ENCODE measurements at regions not wholly inside any gene's neighbourhood (a gene's known extent, or its start where the extent isn't known, plus 50 kb on each side); places are given as distances from the start of the nearest gene placed in this dataset.

DNA sequence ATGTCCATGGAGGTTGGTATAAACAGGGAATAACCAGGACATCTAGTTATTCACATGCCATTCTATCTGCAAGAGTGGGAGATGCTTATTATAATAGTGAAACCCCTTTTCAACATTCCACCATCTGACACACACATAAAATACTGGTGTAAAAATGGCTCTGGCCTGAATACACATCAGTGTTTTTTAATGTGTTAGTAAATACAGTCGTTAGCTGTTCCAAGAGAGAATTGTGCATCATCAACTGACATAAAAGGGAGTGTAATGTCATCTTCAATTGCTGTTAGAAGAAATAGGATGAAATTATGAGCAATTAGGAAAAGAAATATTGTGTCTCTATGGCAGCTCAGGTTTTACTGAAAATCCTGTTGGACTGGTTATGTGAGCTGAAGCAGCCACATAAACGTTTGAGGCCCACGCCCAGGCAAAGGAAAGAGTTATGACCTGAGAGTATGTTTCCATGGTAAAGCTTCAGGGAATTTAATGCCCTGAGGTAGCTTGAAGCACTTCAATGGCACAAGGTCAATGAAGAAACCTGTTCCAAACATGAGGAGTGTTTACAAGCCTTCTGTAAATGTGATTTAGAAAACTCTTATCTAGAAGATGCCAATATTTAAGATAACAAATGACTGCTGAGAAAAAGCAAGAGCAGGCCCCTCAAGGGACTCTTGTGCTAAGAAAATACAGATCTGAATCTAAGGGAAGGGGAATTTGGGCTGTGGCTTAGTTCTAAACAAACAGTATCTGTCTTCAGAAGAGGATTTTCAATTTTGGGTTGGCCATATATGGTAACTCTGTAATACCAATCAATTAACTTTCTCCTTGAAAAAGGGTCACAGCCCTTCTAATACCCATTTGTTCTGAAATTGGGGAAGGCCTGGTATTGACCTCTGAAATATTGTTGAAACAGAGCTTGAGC, 384.3 kb downstream of the SEC16B start:
- Mint-ChIP-seq H3K36me3 (ENCODE audit: low read depth) (no peaks in the 10 kb centered on the region), H3K9me3 (no peaks in the 10 kb centered on the region), H3K4me3 (no peak overlapping the region), H3K27me3 (no peaks in the 10 kb centered on the region), H3K4me1 (no peaks in the 10 kb centered on the region), H3K27ac (no peak overlapping the region)
- ChIA-PET POLR2A (no interaction called here), CTCF (no interaction called here)
- ATAC-seq (ENCODE audit: low read depth) (no peak), DNase-seq (no peak)
- intact Hi-C loops (cut with micrococcal nuclease): no loop called here
- TF ChIP-seq, protein P1, sequence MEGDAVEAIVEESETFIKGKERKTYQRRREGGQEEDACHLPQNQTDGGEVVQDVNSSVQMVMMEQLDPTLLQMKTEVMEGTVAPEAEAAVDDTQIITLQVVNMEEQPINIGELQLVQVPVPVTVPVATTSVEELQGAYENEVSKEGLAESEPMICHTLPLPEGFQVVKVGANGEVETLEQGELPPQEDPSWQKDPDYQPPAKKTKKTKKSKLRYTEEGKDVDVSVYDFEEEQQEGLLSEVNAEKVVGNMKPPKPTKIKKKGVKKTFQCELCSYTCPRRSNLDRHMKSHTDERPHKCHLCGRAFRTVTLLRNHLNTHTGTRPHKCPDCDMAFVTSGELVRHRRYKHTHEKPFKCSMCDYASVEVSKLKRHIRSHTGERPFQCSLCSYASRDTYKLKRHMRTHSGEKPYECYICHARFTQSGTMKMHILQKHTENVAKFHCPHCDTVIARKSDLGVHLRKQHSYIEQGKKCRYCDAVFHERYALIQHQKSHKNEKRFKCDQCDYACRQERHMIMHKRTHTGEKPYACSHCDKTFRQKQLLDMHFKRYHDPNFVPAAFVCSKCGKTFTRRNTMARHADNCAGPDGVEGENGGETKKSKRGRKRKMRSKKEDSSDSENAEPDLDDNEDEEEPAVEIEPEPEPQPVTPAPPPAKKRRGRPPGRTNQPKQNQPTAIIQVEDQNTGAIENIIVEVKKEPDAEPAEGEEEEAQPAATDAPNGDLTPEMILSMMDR (IDR thresholded peaks at IDR 0.05): no peak

DNA sequence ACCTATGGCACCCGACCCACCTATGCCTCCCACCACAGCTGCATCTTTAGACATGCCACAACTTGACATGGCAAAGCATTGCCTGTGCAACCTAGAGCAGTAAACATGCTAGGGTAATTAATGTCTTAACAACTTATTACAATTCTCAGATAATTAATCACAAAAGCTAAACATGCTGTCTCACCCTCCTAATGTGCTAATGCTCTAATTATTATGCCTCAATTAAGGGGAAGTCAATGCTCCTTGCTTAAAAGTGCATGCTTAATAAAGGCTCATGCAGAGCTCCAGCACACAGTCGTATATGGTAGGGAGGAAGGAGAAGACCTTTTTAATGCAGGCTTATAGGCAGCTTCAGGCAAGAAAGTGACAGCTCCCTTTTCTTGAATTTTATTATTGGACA, 396.0 kb downstream of the SEC16B start:
- ATAC-seq (ENCODE audit: low read depth) (no peak), DNase-seq (no peak)
- H3K4me3 Mint-ChIP-seq: no peak overlapping the region
- H3K27ac Mint-ChIP-seq: no peak overlapping the region
- H3K27me3 Mint-ChIP-seq: no peaks in the 10 kb centered on the region
- no peaks in the 10 kb centered on the region for H3K4me1 Mint-ChIP-seq
- ChIA-PET POLR2A (no interaction called here), CTCF (no interaction called here)
- no peaks in the 10 kb centered on the region for H3K36me3 Mint-ChIP-seq (ENCODE audit: low read depth)
- H3K9me3 Mint-ChIP-seq: no peaks in the 10 kb centered on the region
- intact Hi-C loops (cut with micrococcal nuclease): no loop called here
- TF ChIP-seq, protein P1 (IDR thresholded peaks at IDR 0.05): no peak

- Mint-ChIP-seq H3K4me3 (no peak overlapping the region), H3K9me3 (no peaks in the 10 kb centered on the region), H3K4me1 (no peaks in the 10 kb centered on the region), H3K27me3 (no peaks in the 10 kb centered on the region), H3K27ac (no peak overlapping the region), H3K36me3 (ENCODE audit: low read depth) (no peaks in the 10 kb centered on the region)
- POLR2A ChIA-PET: no interaction called here
- intact Hi-C loops (cut with micrococcal nuclease): no loop called here
- CTCF ChIA-PET: no interaction called here
- ATAC-seq (ENCODE audit: low read depth): no peak
- no peak for DNase-seq
- TF ChIP-seq, protein P1 (IDR thresholded peaks at IDR 0.05): no peak
Measured at GRCh38 chr1:177571485-177572076, 398.3 kb downstream of the SEC16B start.

- CTCF ChIA-PET: no interaction called here
- intact Hi-C loops (cut with micrococcal nuclease): no loop called here
- Mint-ChIP-seq H3K27me3 (no peaks in the 10 kb centered on the region), H3K36me3 (ENCODE audit: low read depth) (no peaks in the 10 kb centered on the region), H3K9me3 (no peaks in the 10 kb centered on the region), H3K4me3 (no peak overlapping the region), H3K27ac (no peak overlapping the region), H3K4me1 (no peaks in the 10 kb centered on the region)
- TF ChIP-seq, protein P1 (IDR thresholded peaks at IDR 0.05): no peak
- POLR2A ChIA-PET: no interaction called here
- DNase-seq (no peak), ATAC-seq (ENCODE audit: low read depth) (no peak)
Measured at GRCh38 chr1:177571076-177571475, 398.8 kb downstream of the SEC16B start.

- TF ChIP-seq, protein P1 (IDR thresholded peaks at IDR 0.05): no peak
- CTCF ChIA-PET: no interaction called here
Measured at GRCh38 chr1:177569476-177569875, 398.7 kb downstream of the BRINP2 start.

More at GRCh38 chr1:177569476-177569875, 398.7 kb downstream of the BRINP2 start:
- Mint-ChIP-seq H3K36me3 (ENCODE audit: low read depth) (no peaks in the 10 kb centered on the region), H3K4me3 (no peak overlapping the region), H3K27ac (no peak overlapping the region), H3K27me3 (no peaks in the 10 kb centered on the region), H3K4me1 (no peaks in the 10 kb centered on the region), H3K9me3 (no peaks in the 10 kb centered on the region)
- POLR2A ChIA-PET: no interaction called here
- DNase-seq (no peak), ATAC-seq (ENCODE audit: low read depth) (no peak)
- intact Hi-C loops (cut with micrococcal nuclease): no loop called here
